Endothelial cell of umbilical vein (primary cell): ENCODE measurements at regions not wholly inside any gene's neighbourhood (a gene's known extent, or its start where the extent isn't known, plus 50 kb on each side); places are given as distances from the start of the nearest gene placed in this dataset.

ENCODE experiments used
- BruUV-seq: library from RNA; stranded (reverse); fragments of 400-500 nt; replicated peaks from 2 replicates; lab custom pipeline; 2021; lab: Mats Ljungman, UMichigan
- CTCF ChIA-PET: fragments of 300-600, 350-600 bp; sonication (Branson Sonifier 250); formaldehyde crosslinking; loops from one replicate; lab custom pipeline; 2021; ENCODE audit warnings: antibody characterized with exemption, inconsistent platforms; lab: Charles Lee
- POLR2A ChIA-PET: fragments of 300-600, 350-600 bp; sonication (Branson Sonifier 250); formaldehyde crosslinking; loops from one replicate; lab custom pipeline; 2021; ENCODE audit warnings: antibody characterized with exemption, inconsistent platforms; lab: Charles Lee
- DNase-seq: peaks from one replicate; pipeline ENCODE4 v3.0.0-alpha.2; 2011; ENCODE audit warnings: low read depth, low spot score
- FAIRE-seq: peaks from 2 replicates; lab custom pipeline; 2011; peaks lifted over from hg19 to GRCh38; lab: Jason Lieb, UNC
- H2AFZ ChIP-seq: 2 replicates; pipeline ENCODE4 v1.6.0; 2012; ENCODE audit warnings: low read depth, low read length, control low read depth, inconsistent platforms
- H3K27ac ChIP-seq: 2 replicates; pipeline ENCODE4 v1.5.1; 2011; ENCODE audit warnings: low read depth, mild to moderate bottlenecking, control low read depth, low read length, moderate library complexity; ENCODE audit not compliant: insufficient read depth
- H3K27me3 ChIP-seq, 2 experiments: 2 replicates each; pipeline versions ENCODE4 v1.6.0 to v1.6.1; 2011; ENCODE audit warnings: low read length in 2 of 2, mixed read lengths in 1 of 2; ENCODE audit not compliant: control insufficient read depth in 2 of 2, insufficient read depth in 2 of 2
- H3K36me3 ChIP-seq, 2 experiments: 2 replicates in 1 of 2; 3 replicates in 1 of 2; pipeline ENCODE4 v1.5.1; 2011; ENCODE audit warnings: low read length in 2 of 2, mild to moderate bottlenecking in 1 of 2, moderate library complexity in 1 of 2; ENCODE audit not compliant: control insufficient read depth in 2 of 2, insufficient read depth in 2 of 2; ENCODE audit errors: extremely low read depth in 1 of 2
- H3K4me1 ChIP-seq: 3 replicates; pipeline ENCODE4 v1.5.1; 2011; ENCODE audit warnings: mild to moderate bottlenecking, low read length; ENCODE audit not compliant: control insufficient read depth, insufficient read depth; ENCODE audit errors: extremely low read depth
- H3K4me2 ChIP-seq: 2 replicates; pipeline ENCODE4 v1.6.1; 2011; ENCODE audit warnings: low read length, control low read depth, mixed read lengths; ENCODE audit not compliant: insufficient read depth
- H3K4me3 ChIP-seq, 3 experiments: fragments of 200-600 bp in 1 of 3; sonication (generic), shearing (Covaris generic) in 1 of 3; replicated peaks in 1 of 3; 2 replicates each; pipeline ENCODE4 v1.5.1; 2011 to 2016; ENCODE audit warnings: control low read depth in 3 of 3, low read length in 3 of 3, mild to moderate bottlenecking in 2 of 3, inconsistent platforms in 1 of 3, low read depth in 1 of 3, moderate library complexity in 1 of 3; ENCODE audit not compliant: insufficient read depth in 1 of 3
- H3K79me2 ChIP-seq: 2 replicates; pipeline ENCODE4 v1.6.0; 2012; ENCODE audit warnings: low read length, inconsistent platforms; ENCODE audit not compliant: control insufficient read depth, insufficient read depth
- H3K9ac ChIP-seq: replicated peaks from 2 replicates; pipeline ENCODE3; 2011; ENCODE audit warnings: low read length, control low read depth; ENCODE audit not compliant: insufficient read depth; ENCODE audit errors: extremely low read depth
- H3K9me1 ChIP-seq: replicated peaks from 3 replicates; pipeline ENCODE4 v1.6.0; 2011; ENCODE audit warnings: mild to moderate bottlenecking, low read length; ENCODE audit not compliant: control insufficient read depth, insufficient read depth; ENCODE audit errors: extremely low read depth
- H3K9me3 ChIP-seq: replicated peaks from 2 replicates; pipeline ENCODE4 v1.5.1; 2012; ENCODE audit warnings: low read length, inconsistent platforms; ENCODE audit not compliant: control insufficient read depth, insufficient read depth
- H4K20me1 ChIP-seq: replicated peaks from 2 replicates; pipeline ENCODE3; 2011; ENCODE audit warnings: mild to moderate bottlenecking, low read length; ENCODE audit not compliant: control insufficient read depth, insufficient read depth; ENCODE audit errors: extremely low read depth
- CTCF ChIP-seq, 2 donors: IDR thresholded peaks; 1 replicate in 1 of 2; 2 replicates in 1 of 2; pipeline ENCODE4 v1.5.1; 2011; ENCODE audit warnings: low read length in 2 of 2, mild to moderate bottlenecking in 2 of 2, moderate library complexity in 2 of 2, control low read depth in 1 of 2, inconsistent platforms in 1 of 2, low read depth in 1 of 2; ENCODE audit not compliant: insufficient read depth in 1 of 2; ENCODE audit errors: extremely low read depth in 1 of 2
- EZH2 ChIP-seq: IDR thresholded peaks from 2 replicates; pipeline ENCODE4 v1.6.1; 2012; ENCODE audit warnings: borderline replicate concordance, low read depth, mild to moderate bottlenecking, moderate library complexity, low read length, inconsistent platforms; ENCODE audit not compliant: severe bottlenecking
- FOS ChIP-seq: IDR thresholded peaks from 2 replicates; pipeline ENCODE4 v1.6.1; 2011; ENCODE audit warnings: mild to moderate bottlenecking, low read length, moderate library complexity, borderline replicate concordance; ENCODE audit not compliant: insufficient read depth
- GATA2 ChIP-seq: IDR thresholded peaks from 2 replicates; pipeline ENCODE4 v1.7.0; 2011; ENCODE audit warnings: low read depth, mild to moderate bottlenecking, moderate library complexity, mixed read lengths, low read length; ENCODE audit not compliant: insufficient read length, insufficient read depth
- JUN ChIP-seq: IDR thresholded peaks from 2 replicates; pipeline ENCODE4 v1.6.1; 2011; ENCODE audit warnings: borderline replicate concordance, low read depth; ENCODE audit not compliant: insufficient read length, insufficient read depth
- MAX ChIP-seq: IDR thresholded peaks from 2 replicates; pipeline ENCODE4 v1.6.1; 2011; ENCODE audit not compliant: insufficient read depth, insufficient read length
- MYC ChIP-seq: IDR thresholded peaks from one replicate; pipeline ENCODE4 v1.6.1; 2011; ENCODE audit warnings: mild to moderate bottlenecking, low read depth, low read length
- POLR2A ChIP-seq: IDR thresholded peaks from 2 replicates; pipeline ENCODE4 v1.6.1; 2012; ENCODE audit warnings: low read depth, mild to moderate bottlenecking, control low read depth, low read length
- POLR2AphosphoS5 ChIP-seq: IDR thresholded peaks from 2 replicates; pipeline ENCODE4 v1.6.1; 2012; ENCODE audit warnings: low read depth, mild to moderate bottlenecking, control low read depth, low read length, moderate library complexity; ENCODE audit not compliant: insufficient read depth
- dilution Hi-C: fragments of 300-500 bp; cut with MboI; formaldehyde crosslinking; loops from one replicate; pipeline ENCODE4 v1.15.0; 2019; ENCODE audit warnings: low sequenced_read_pairs; ENCODE audit not compliant: extremely low pct_ligation_motif_present
- intact Hi-C: fragments of 100-400 bp; cut with micrococcal nuclease; formaldehyde crosslinking; loops from one replicate; pipeline ENCODE4 v1.10.0; 2022

DNA sequence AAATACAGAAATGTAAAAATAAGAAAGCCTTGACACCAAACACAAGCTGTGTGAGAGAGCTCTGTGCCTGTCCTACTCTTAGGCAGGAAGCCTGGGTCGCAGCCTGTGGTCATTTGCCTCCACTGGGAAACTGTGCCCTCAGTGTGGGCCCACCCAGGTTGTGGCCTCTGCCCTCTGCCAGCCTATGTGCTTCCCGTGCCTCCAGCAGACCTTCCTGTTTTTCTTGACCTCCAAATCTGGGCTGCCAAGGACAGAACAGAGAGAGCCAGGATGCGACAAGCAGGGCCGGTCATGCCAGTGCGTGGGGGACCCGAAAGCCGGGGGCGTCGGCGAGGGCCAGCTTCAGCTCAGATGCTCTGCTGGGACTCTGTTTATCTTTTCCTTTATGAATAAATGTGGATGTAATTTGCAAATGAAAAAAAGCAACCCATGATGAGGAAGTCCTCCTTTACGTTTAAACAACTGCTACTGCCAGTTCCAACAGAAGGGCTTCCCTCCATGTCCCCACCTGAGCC is 189.2 kb upstream of the EXOC2 start:
- no peaks in the 10 kb centered on the region for H3K9me1 ChIP-seq
- no peaks in the 10 kb centered on the region for H3K9me3 ChIP-seq
- no peaks in the 10 kb centered on the region for H3K4me1 ChIP-seq
- H3K4me2 ChIP-seq, result no peak overlapping the region
- H3K36me3 ChIP-seq, result no peaks in the 10 kb centered on the region
- no TSS peak for BruUV-seq
- ChIA-PET POLR2A (no interaction called here), CTCF (no interaction called here)
- intact Hi-C loops (no loop called here), dilution Hi-C loops (no loop called here)
- FAIRE-seq (no peak), DNase-seq (no peak)
- no peaks in the 10 kb centered on the region for H3K27me3 ChIP-seq
- no peaks in the 10 kb centered on the region for H3K79me2 ChIP-seq
- no peak overlapping the region for H3K27ac ChIP-seq
- TF ChIP-seq GATA2, result no peak
- no peak for TF ChIP-seq POLR2A
- TF ChIP-seq EZH2, result no peak
- TF ChIP-seq MAX, result no peak
- no peak for TF ChIP-seq MYC
- no peak for TF ChIP-seq FOS
- no peak for TF ChIP-seq JUN
- no peak for TF ChIP-seq CTCF (IDR thresholded peaks at IDR 0.05; ENCODE audit: extremely low read depth in 1 of 2, insufficient read depth in 1 of 2, low read depth in 1 of 2, low read length in 2 of 2)
- TF ChIP-seq POLR2AphosphoS5, result no peak
- no peak overlapping the region for H3K4me3 ChIP-seq
- H3K9ac ChIP-seq, result no peak overlapping the region
- H4K20me1 ChIP-seq, result no peaks in the 10 kb centered on the region
- no peak overlapping the region for H2AFZ ChIP-seq
